Gastrocnemius medialis (tissue), 4 donors: ENCODE measurements at regions not wholly inside any gene's neighbourhood (a gene's known extent, or its start where the extent isn't known, plus 50 kb on each side); places are given as distances from the start of the nearest gene placed in this dataset.

Experiments used
- ATAC-seq, 2 donors: fragments of 150-250 bp; one replicate each; pipeline ENCODE4 v1.9.1; 2016
- DNase-seq, 2 donors: peaks; one replicate each; pipeline ENCODE4 v3.0.0-alpha.2; 2019
- H3K27ac ChIP-seq, 4 donors: fragments of 200-600 bp; sonication (generic); 1 replicate in 1 of 4; 2 replicates in 3 of 4; pipeline ENCODE4 v1.5.1; 2016 to 2018; ENCODE audit warnings: mild to moderate bottlenecking in 2 of 4, moderate library complexity in 1 of 4
- H3K27me3 ChIP-seq, 3 donors: fragments of 200-600 bp; sonication (generic) in 2 of 3; 1 replicate in 1 of 3; 2 replicates in 2 of 3; pipeline versions ENCODE4 v1.5.1 to v1.6.0; 2016 to 2019; ENCODE audit warnings: mild to moderate bottlenecking in 1 of 3, moderate library complexity in 1 of 3
- H3K36me3 ChIP-seq, 2 donors: fragments of 200-600 bp; sonication (generic) in 1 of 2; one replicate each; pipeline ENCODE4 v1.5.1; 2017 to 2018
- H3K4me1 ChIP-seq, 2 donors: fragments of 200-600 bp; sonication (generic) in 1 of 2; one replicate each; pipeline ENCODE4 v1.5.1; 2016 to 2017; ENCODE audit warnings: mild to moderate bottlenecking in 2 of 2
- H3K4me3 ChIP-seq, 4 donors: fragments of 200-600 bp; sonication (generic) in 3 of 4; 1 replicate in 1 of 4; 2 replicates in 3 of 4; pipeline ENCODE4 v1.5.1; 2016 to 2019; ENCODE audit warnings: mild to moderate bottlenecking in 2 of 4
- H3K9me3 ChIP-seq, 3 donors: fragments of 200-600 bp; sonication (generic) in 2 of 3; 1 replicate in 1 of 3; 2 replicates in 2 of 3; pipeline ENCODE4 v1.5.1; 2016 to 2019
- POLR2A ChIP-seq, 2 donors: fragments of 450-650 bp; IDR thresholded peaks; one replicate each; pipeline ENCODE4 v1.6.1; 2017; ENCODE audit warnings: antibody characterized with exemption in 2 of 2, mild to moderate bottlenecking in 2 of 2, moderate library complexity in 2 of 2
- in situ Hi-C, 4 donors: fragments of 200-750 bp; cut with MboI; loops; one replicate each; pipeline versions ENCODE4 v1.15.0 to v1.8.0; 2017; ENCODE audit warnings: low sequenced_read_pairs in 4 of 4
- intact Hi-C: fragments of 100-400 bp; cut with DNase I; formaldehyde crosslinking; loops from one replicate; pipeline ENCODE4 v1.15.1; 2023; ENCODE audit warnings: low total_unique reads
- TF ChIP-seq, protein P1 (sequence below), 5 experiments: fragments of 450-650 bp in 3 of 5; fragments of 200-600 bp in 2 of 5; sonication (generic) in 2 of 5; IDR thresholded peaks in 4 of 5; conservative IDR thresholded peaks in 1 of 5; 1 replicate in 4 of 5; 2 replicates in 1 of 5; pipeline ENCODE4 v1.5.1; 2016 to 2019; ENCODE audit warnings: antibody characterized with exemption in 5 of 5, mild to moderate bottlenecking in 3 of 5, moderate library complexity in 3 of 5

DNA sequence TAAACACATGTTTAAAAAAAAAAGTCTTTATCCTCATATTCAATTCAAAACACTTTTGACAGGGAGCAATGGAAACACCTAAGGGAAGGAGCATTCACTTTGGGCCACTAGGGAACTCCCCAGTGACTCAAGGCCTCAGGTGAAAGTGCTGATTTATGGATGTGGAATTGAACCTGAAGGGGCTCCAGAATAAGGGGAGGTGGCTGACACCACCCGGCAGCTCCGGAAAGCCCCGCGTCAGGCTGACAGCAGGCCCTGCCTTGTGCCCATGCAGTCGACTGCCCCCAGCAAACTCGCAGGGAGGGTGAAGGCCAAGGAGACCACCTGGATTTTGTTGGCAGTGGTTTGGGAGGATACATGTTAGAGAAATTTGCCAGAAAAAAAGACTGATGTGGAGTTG lies 275.3 kb upstream of the NCKAP5 start:
- intact Hi-C loops (no loop called here), in situ Hi-C loops (no loop called here)
- DNase-seq (no peak), ATAC-seq (no peak)
- Histone ChIP-seq H3K27me3 (no peaks in the 10 kb centered on the region), H3K4me1 (no peaks in the 10 kb centered on the region), H3K36me3 (no peaks in the 10 kb centered on the region), H3K9me3 (no peaks in the 10 kb centered on the region), H3K4me3 (no peak overlapping the region), H3K27ac (no peak overlapping the region)
- TF ChIP-seq, protein P1, sequence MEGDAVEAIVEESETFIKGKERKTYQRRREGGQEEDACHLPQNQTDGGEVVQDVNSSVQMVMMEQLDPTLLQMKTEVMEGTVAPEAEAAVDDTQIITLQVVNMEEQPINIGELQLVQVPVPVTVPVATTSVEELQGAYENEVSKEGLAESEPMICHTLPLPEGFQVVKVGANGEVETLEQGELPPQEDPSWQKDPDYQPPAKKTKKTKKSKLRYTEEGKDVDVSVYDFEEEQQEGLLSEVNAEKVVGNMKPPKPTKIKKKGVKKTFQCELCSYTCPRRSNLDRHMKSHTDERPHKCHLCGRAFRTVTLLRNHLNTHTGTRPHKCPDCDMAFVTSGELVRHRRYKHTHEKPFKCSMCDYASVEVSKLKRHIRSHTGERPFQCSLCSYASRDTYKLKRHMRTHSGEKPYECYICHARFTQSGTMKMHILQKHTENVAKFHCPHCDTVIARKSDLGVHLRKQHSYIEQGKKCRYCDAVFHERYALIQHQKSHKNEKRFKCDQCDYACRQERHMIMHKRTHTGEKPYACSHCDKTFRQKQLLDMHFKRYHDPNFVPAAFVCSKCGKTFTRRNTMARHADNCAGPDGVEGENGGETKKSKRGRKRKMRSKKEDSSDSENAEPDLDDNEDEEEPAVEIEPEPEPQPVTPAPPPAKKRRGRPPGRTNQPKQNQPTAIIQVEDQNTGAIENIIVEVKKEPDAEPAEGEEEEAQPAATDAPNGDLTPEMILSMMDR (IDR thresholded peaks at IDR 0.05 in 4 of 5, conservative IDR thresholded peaks at IDR 0.05 in 1 of 5): no peak
- no peak for TF ChIP-seq POLR2A (IDR thresholded peaks at IDR 0.05)

DNA sequence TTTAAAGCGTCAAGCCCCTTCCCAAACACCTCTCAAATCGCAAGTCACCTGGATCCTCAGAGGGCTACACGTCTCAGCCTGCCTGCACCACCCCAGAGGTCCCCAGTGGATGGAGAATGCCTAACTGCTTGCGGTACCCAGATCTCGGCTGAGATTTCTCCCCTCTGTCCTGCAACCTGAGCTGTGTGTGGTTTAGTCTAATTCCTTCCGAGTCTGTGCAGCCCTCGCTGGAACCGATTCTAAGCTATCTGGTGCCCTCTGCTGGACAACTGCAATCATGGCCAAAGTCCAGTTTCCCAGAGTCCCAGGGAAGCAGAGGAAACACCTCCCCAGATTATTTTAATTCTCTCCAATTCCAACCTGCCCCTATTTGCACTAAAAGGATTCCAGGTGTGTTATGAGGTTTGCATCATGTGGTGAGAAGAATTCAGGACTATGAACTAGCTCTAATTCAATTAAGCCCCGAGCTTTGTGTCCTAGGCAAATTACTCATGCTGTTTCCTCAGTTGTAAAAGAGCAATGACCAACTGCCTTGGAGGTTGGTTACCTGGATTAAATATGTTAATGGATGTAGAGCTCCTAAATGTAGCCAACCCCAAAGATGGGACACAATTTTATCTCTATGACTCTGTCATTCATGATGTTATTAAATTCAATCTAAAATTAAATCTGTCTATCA lies 276.1 kb upstream of the NCKAP5 start:
- DNase-seq (peak; percentile 21 to 37), ATAC-seq (peak; percentile 60 to 81)
- Histone ChIP-seq H3K4me1 (no peaks in the 10 kb centered on the region), H3K36me3 (no peaks in the 10 kb centered on the region), H3K9me3 (no peaks in the 10 kb centered on the region), H3K27me3 (no peaks in the 10 kb centered on the region), H3K4me3 (no peak overlapping the region), H3K27ac (no peak overlapping the region)
- intact Hi-C loops: no loop called here
- in situ Hi-C loops: no loop called here
- TF ChIP-seq, protein P1 (IDR thresholded peaks at IDR 0.05 in 4 of 5, conservative IDR thresholded peaks at IDR 0.05 in 1 of 5): peak; percentile 43 to 76 (median 63)
- no peak for TF ChIP-seq POLR2A (IDR thresholded peaks at IDR 0.05)

DNA sequence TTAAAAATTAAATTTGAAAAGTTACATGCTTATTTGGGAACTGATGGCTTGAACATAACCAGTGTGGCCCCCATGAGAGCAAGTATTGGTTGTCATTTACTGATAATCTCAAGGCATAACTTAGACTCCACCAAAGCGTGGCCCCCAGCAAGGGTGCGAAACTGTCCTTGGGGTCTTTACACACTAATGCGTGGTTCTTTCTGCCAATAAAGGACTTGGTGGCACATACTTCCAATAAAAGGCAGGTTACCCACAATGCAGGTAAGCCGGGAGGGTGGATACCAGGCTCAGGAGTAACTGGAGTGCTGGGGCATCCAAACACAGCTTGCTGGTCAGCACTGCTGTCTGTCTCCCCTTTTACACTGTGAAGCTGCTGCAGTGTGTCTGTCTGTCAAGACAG lies 278.2 kb upstream of the NCKAP5 start:
- Histone ChIP-seq H3K9me3 (no peaks in the 10 kb centered on the region), H3K4me1 (no peaks in the 10 kb centered on the region), H3K36me3 (no peaks in the 10 kb centered on the region), H3K4me3 (no peak overlapping the region), H3K27me3 (no peaks in the 10 kb centered on the region), H3K27ac (no peak overlapping the region)
- intact Hi-C loops (no loop called here), in situ Hi-C loops (no loop called here)
- ATAC-seq (no peak), DNase-seq (no peak)
- TF ChIP-seq, protein P1 (IDR thresholded peaks at IDR 0.05 in 4 of 5, conservative IDR thresholded peaks at IDR 0.05 in 1 of 5): no peak
- no peak for TF ChIP-seq POLR2A (IDR thresholded peaks at IDR 0.05)

DNA sequence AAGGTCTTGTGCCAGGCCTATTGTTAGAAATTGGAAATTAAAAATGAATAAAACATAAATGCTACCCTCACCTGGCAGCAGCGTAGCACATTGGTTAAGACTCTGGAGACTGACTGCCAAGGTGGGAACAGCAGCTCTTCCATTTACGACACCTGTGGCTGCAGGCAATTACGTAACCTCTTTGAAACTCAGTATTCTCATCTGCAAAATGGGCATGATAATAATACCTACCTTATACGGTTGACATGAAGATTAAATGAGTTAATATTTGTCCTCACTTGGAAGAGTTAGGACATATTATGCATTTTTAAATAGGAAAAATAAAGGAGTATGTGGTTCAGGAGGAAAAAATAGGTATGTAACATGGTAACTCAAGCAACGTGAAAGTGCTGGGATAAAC lies 279.3 kb upstream of the NCKAP5 start:
- intact Hi-C loops: no loop called here

More for the DNA sequence above, 279.3 kb upstream of the NCKAP5 start:
- Histone ChIP-seq H3K36me3 (no peaks in the 10 kb centered on the region), H3K4me1 (no peaks in the 10 kb centered on the region), H3K9me3 (no peaks in the 10 kb centered on the region), H3K27ac (no peak overlapping the region), H3K27me3 (no peaks in the 10 kb centered on the region), H3K4me3 (no peak overlapping the region)
- DNase-seq (no peak), ATAC-seq (no peak)
- TF ChIP-seq POLR2A (IDR thresholded peaks at IDR 0.05): no peak
- TF ChIP-seq, protein P1 (IDR thresholded peaks at IDR 0.05 in 4 of 5, conservative IDR thresholded peaks at IDR 0.05 in 1 of 5): no peak
- in situ Hi-C loops: no loop called here
